NCI-H510A treated with DMSO at 0.1 percent for 48 hours (cell line): ENCODE measurements at regions not wholly inside any gene's neighbourhood (a gene's known extent, or its start where the extent isn't known, plus 50 kb on each side); places are given as distances from the start of the nearest gene placed in this dataset.

Experiments
- DNase-seq: peaks from one replicate; lab custom pipeline; 2025; lab: John Stamatoyannopoulos, UW

DNA sequence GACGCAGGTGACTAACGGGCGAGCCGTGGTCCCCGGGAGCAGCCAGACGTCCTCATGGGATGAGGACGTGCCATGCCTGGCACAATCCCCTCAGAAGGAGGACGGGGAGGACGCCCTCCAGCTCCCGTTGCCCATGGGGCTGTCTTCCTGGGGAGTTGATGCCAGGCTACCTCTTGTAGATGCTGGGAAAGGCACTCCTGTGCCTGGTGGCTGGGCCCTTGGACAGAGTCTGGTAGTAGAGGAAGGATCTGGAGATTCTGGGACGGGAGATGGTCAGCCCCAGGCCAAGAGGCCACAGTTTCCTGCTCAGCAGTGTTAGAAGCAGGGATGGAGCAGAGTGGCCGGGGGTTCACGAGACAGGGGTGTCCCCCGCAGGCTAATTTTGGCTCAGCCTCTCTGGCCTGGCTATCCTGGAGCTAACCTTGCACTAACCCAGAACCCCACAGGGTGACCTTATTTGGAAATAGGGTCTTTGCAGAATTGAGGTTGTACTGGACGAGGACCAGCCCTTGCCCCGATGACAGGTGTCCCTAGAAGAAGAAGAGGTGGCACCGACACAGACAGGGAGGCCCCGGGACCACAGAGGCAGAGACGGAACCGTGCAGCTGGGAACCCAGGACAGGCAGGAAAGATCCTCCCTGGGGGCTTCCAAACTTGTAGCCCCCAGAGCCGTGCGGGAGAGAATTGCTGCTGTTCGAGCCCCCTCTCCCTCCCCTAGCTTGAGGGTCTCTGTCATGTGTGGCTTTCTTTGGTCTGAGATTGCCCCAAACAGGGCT, 50.1 kb upstream of the ADRA2C start:
- no peak for DNase-seq

DNA sequence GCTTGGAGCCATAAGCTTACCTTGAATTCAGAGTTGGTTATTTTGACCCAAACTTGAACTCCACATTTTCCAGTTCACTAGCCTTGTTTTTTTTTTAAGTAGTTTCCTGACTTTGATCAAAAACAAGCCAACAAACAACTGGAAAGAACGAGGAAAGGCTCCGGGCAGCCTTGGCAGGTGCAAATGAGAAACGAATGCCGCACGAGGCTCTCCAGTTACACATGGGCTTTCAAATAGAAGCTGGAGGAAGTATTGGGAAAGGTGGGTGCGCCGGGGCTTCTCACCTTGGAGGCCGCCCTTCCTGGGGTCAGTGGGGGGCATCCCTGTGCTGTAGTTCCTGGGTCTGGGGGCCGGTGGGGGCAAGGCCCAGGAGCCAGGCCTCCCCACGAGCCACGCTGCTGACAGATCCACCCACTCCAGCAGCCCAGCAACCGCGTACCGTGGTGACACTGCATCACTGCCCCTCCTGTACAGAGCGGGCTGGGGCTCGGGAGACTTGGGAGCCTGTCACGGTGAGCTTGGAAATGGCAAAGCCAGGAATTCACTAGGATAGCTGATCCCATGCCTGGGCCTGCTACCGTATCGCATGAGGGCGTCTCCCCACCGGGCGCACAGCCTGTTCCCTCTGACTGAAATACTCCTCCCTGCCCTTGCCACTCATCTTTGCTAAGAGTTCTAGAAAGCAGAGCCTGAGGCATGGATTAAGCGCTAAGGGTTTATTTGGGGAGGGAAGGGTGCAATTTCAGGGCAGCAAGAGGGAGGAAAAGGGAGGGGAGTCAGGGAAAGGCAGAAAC, 50.9 kb upstream of the ADRA2C start:
- no peak for DNase-seq

DNA sequence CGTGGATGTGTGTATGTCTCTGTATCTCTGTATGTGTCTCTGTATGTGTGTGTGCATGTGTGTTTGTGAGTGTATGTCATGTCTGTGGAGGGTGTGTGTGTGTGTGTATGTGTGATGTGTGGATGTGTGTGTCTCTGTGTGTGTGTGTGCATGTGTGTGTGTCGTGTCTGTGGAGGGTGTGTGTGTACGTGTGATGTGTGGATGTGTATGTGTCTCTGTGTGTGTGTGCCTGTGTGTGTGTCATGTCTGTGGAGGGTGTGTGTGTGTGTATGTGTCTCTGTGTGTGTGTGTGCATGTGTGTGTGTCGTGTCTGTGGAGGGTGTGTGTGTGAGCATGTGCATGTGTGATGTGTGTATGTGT, 51.6 kb upstream of the ADRA2C start:
- no peak for DNase-seq

DNA sequence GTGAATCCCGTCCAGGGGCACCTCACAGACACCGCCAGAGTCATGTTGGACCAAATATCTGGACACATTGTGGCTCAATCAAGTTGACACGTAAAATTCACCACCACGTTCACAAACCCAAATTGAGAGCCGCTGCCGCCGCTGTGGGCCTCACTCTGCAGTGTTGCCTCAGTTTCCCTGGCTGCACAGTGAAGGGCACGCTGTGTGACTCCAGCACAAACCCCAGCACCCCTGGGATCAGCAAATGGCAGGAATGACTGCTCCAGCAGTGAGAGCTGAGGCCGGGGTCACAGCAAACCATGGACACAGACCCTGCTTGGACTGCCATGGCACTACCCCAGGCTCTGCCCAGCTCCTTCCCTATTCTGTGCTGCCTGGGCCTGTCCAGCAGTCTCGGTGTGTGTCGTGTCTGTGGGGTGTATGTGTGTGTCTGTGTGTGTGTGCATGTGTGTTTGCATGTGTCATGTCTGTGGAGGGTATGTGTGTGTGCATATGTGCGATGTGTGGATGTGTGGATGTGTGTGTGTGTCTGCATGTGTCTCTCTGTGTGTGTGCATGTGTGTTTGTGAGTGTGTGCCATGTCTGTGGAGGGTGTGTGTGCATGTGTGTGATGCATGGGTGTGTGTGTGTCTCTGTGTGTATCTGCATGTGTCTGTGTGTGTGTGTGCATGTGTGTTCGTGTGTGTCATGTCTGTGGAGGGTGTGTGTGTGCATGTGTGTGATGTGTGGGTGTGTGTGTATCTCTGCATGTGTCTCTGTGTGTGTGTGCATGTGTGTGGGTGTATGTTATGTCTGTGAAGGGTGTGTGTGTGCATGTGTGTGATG, 52.2 kb upstream of the ADRA2C start:
- DNase-seq = no peak

DNA sequence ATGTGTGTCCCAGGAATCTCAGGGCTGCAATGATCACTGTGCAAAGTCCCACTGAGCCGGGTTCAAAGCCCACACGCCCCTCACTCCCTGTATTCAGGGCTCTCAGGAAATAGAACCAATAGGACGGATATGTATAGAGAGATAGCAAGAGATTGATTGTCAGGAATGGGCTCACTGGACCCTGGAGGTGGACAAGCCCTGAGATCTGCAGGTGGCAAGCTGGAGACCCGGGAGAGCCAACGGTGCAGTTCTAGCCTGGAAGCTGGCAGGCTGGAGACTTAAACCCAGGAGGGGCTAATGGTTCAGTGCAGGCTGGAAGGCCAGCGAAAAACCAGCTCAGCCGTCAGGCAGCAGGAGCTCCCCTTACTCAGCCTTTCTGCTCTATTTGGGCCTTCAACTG, 52.8 kb upstream of the ADRA2C start:
- DNase-seq = no peak

DNA sequence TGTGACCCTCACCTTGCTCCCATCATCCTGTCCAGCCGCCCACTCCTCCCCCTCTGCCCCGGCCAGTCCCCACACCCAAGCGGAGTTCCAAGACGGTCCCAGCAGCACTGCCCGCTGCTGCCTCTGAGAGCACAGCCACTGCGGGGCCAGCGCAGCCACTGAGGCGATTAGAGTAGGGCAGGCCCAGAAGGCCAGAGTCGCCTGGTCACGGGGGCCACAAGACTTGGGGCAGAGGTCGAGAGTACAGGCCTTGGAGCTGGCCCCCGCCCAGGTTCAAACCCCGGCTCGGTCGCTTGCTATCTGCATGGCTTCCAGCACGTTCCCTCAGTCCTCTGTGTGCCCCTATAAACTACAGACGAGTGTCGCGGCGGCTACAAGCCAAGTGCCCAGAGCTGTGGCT, 53.2 kb upstream of the ADRA2C start:
- DNase-seq = no peak

DNA sequence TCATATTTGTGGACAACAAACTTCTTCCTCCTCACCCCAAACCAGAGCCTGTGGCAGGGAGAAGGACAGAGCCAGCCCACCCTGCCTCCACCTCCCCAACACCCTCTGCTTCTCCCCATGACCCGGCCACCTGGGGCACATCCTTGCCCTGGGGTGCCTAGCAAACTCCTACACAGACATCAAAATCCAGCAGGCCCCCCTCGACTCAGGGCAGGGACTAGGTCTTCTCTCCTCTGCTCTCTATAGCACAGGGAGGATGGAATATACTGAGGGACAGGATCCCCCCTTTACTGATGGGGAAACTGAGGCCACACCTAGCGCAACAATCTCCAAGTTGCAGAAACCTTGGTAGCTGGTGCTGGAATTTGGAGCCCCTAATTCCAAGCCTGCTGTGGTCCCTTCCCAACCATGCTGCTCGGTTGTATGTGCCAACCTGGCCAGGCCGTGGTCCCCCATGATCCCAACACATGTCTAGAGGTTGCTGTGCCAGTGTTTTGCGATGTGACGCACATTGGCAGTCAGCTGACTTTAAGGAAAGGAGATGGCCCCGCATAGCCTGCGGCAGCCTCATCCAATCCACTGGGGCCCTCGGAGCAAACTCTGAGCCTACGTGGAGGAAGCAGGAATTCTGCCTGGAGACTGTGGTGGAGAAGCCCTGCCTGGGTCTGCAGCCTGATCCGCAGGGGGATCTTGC, 53.9 kb upstream of the ADRA2C start:
- no peak for DNase-seq

DNA sequence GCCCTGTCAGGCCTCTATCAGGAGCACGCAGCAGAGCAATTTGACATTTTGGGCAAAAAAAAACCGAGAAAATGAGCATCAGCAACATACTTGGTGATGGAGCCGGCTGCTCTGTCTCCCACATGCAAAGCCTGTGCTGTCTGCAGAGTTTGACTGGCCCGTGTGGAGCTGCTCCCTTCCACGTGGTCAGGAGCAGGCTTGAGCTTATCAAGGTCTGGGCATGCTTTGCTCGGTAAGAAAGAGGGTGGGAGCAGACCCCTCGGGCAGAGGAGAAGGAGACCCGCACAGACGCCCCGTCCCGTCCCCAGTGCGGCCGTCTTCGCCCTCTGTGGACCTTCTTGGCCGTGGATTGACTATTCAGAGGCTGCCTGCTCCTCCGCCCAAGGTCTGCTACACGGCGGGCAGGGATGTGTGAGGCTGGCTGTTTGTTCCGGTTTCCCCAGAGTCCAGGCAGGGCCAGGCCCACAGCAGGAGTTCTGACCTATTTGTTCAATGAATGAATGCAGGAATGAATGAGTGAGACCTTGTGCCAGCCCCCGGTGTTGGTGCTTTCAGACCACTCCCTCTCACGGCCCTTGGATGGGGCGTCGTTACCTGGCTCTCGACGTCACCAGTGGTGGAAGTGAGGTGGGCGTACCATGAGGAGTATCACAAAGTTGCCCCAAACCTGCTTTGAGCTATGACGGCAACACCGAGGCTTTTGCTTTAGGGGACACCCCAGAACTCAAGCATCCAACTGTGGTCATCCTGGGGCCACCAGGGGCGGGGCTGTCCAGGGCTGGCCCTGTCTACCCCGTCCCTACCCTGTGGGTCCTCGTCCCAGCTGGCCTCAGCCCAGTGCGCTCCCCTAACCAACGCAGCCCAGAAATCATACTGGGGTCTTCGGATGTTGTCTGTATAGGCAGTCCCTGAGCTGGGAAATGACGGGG, 54.7 kb upstream of the ADRA2C start:
- DNase-seq = no peak

DNA sequence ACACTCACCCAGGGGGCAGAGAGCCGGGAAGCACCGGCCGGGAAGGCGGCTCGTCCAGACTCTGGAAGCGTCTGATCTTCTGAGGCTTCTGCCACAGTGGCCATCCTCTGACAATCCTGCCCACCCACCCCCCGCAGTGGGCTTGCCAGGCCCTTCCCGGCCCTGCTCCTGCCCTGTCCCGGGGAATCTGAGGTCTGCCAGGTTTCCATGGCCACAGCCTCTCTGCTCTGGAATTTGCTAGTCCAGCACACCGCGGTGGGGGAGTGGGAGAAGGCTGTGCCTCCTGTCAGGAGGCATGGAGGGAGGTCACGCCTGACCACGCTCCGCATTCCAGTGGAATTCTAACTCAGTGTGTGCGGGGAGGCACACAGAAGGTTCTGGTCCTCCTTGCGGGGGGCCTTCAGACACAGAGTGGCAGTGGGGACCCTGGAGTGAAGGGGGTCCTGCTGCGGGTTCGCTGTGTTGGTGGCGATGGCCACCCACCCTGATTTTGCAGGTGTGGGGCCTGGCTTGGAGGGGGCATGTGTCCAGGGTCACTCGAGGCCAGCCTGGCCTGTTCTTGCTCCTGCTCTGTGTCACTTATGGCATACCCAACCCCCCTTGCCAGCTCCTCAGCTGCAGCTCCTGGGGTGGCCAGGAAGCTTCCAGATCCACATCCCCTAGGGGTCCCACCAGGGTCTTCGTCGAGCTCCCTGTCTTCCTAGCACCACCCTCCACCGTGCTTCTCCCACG, 55.6 kb upstream of the ADRA2C start:
- no peak for DNase-seq

DNA sequence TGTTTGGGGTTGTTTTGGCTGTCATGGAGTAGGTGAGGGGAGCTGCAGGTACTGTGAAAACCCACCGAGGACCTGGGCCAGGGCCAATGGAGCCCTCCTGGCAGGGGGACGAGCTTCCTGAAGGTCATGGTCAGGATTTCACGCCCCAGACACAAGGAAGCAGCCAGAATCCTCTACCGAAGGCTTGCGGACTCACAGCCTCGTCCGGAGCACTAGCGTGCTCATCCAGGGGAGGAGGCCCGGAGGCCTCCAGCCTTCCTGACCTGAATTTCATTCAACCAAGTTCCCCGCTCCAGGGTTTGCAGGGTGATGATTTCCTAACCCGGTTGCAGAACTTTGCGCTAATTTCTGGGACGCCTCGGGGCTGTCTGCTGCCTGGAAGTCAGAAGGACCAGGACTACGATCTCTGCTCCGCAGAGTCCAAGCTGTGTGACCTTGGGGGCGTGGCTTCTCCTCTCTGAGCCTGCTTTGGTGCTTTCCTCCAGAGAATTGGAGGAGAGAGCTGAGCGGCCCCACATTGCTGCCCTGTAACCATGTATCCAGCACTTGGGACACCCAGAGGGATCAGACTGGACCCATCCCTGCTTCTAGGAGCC, 56.2 kb upstream of the ADRA2C start:
- DNase-seq = no peak

DNA sequence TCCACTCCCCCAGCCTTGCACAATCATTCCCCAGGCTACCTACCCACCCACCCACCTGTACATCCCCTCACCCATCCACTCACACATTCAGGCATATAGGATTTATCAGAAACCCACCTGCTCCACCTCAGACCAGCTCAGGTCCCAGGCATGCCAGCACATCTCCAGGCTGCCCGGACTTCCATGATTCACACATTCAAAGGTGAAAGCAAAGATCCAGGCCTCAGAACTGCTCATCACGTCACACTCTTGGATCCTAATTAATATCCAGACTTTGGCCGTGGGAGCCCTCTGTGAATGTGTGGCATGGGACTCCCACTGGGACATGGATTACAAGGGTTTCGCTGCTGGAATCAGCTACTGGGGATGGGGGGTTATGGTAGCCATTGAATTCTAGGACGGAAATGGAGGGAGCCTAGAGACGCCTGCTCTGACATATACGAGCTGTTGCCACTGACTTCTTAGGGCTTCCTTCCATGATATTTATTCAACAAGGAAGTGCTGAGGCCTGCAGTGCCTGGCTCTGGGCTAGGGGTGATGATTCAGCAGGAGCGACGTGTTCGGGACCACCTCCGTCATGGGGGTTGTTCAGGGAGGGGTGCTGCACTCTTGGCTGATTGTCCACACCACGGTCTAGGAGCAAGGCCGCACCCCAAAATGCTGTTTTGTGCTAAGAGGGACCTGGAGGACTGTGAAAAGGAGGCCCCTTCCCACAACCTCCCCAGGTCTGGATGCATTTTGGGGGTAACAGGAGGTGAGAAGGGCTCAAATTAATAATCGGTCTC, 56.9 kb upstream of the ADRA2C start:
- no peak for DNase-seq

DNA sequence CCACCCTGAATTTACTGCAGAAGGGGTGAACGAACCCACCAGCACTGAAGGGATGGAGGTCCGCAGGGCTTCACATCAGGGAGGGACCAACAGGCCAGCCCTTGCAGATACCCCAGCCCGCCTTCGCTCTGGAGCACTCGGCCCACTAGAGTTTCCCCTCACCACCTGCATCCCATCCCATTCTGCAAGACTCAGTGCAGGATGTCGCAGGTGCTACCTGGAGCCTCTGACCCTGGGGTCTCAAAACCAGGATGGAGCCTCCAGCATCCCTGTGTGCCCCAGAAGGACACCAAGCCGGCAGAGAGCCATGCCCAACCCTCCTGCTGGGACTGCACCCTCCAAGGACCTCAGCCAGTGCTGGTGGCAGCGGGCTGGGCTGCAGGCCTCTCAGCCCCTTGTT, 57.6 kb upstream of the ADRA2C start:
- DNase-seq = no peak

DNA sequence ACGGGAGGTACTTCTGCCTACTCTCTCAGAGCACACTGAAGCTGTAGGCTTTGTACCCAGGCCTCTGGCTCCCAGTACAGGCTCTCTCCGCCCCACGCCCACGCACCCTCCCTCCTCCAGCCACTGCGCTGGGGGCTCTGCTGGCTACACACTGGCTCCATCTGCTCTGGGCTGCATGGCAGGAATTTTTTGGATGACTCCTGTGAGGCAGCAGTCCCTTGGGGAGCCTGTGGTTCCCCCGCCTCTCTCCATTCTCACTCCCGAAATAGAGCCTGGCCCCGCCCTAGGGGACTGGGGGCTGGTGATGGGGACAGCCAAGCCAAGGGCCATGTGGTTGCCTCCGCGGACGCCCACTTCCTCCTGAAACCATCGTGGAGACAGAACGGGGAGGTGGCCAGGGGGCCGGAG, 58.1 kb upstream of the ADRA2C start:
- DNase-seq = no peak

DNA sequence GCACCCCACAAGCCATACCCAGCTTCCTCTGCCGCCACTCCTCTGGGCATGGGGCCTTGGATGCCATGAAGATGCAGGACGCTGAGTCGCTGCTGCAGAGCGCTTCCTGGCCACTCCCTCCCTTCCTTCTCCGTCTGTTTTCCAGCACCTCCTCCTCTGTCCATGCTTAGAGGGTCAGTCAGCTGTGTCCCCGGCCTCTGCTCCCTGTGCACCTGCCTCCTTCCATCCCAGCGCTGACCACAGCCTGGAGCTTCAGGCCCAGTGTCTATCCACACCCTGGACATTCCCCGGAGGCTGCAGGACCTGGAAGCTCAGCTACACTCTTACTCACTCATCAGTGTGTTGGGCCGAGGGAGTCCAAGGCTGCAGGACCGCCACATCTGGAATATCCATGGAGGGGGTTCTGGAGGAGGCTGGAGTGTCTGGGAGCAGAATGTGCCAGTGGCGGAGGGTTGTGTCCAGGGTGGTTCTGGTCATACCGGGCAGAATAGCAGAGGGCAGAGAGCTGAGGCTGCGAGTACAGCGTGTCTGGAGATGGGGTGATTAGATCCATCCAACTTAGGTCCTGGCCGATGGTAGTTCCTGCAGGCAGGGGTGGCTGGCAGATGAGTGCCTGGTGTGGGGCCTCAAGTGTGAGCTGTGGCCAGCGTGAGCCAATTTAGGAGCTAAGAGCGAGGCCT, 58.6 kb upstream of the ADRA2C start:
- no peak for DNase-seq

DNA sequence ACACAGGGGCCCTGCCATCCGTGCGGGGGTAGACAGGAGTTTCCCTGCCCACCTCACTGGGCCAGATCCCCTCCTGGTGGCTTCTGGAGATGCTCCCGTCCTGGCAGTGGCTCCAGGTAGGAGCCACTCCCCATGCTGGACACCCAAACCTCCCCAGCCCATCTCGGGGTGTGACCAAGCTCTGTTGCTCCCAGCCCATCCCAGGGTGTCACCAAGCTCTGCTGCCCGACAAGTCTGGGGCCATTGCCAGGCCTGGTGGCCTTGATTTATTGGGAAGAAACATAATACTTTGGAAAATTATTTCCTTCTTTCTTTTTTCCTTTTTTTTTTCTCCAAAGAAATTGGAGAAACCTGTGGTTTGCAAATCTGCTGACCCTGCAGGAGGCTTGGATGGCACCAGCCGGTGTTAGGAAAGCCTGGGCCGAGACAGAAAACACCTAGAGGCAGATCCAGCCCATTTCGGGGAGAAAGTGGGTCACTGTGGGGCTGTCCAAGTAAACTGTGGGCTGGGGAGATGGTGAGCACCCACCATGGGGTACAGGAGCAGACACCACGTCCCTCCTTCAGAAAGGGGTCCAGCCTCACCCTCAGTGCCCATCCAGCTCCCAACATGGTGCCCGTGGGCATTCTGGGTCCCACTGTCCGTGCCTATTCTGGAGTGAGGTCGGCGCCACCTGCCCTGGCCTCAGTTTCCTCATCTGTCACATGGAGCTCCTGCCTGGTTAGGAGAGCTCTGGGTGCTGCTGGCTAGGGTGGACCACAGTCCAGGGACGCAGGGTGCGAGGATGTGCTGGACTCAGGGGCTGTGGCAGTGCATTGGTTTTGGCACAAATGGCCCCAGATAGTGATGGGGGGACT, 59.4 kb upstream of the ADRA2C start:
- no peak for DNase-seq

DNA sequence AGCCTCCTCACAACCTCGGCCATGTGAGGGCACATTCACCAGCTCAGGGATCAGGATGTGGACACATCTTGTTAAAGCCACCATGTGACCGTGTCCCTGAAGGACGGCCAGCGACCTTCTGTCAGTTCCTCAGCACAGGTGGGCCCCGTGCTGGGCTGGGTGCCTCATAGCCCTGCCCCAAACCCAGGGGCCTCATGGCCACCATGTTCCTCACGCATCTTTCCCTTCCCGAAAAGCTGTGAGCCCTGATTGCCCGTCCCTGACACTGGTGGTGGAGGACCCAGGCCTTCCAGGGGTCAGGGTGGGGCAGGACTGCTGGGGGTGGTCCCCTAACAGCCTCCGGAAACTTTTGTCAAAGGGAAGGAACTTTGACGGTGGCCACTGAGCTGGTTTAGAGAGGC, 60.1 kb upstream of the ADRA2C start:
- no peak for DNase-seq

DNA sequence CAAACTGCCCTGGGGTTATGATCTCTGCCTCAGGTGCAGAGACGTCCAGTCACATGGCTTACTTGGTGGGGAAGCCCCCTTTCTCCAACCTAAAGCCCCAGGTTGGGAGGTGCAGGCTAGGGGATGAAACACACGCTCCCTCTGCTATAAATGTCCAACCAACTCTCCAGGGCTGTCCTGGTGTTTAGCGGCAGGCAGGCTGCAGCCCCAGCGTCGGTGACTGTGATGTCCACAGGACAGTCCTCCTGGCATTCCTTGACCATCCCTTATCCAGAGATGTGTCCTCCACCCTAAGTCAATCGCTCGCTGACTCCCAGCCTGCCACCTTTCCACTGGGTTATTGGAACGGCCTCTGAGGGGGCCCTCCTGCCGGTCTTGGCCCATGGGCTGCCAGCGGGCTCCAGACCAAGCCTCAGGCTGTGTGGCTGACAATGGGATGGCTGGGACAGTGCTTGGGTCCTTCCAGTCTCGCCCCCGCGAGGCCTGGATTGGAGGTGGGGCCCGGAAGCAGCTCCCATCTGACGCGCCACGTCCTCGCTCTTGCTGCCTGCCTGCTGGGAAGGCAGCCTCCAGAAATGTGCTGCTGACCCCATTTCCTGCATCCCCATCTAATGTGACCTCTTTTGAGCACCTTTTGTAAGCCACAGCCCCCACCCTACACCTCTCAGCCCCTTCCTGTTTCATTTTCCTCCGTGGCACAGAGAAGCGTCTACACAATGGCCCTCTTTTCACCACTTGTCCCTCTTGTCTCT, 60.8 kb upstream of the ADRA2C start:
- no peak for DNase-seq
